ENCODE measurements at regions not wholly inside any gene's neighbourhood (a gene's known extent, or its start where the extent isn't known, plus 50 kb on each side); places are given as distances from the start of the nearest gene placed in this dataset.
A peak's percentile ranks its signal among the peaks of the same experiment; 100 is the strongest.

DNA sequence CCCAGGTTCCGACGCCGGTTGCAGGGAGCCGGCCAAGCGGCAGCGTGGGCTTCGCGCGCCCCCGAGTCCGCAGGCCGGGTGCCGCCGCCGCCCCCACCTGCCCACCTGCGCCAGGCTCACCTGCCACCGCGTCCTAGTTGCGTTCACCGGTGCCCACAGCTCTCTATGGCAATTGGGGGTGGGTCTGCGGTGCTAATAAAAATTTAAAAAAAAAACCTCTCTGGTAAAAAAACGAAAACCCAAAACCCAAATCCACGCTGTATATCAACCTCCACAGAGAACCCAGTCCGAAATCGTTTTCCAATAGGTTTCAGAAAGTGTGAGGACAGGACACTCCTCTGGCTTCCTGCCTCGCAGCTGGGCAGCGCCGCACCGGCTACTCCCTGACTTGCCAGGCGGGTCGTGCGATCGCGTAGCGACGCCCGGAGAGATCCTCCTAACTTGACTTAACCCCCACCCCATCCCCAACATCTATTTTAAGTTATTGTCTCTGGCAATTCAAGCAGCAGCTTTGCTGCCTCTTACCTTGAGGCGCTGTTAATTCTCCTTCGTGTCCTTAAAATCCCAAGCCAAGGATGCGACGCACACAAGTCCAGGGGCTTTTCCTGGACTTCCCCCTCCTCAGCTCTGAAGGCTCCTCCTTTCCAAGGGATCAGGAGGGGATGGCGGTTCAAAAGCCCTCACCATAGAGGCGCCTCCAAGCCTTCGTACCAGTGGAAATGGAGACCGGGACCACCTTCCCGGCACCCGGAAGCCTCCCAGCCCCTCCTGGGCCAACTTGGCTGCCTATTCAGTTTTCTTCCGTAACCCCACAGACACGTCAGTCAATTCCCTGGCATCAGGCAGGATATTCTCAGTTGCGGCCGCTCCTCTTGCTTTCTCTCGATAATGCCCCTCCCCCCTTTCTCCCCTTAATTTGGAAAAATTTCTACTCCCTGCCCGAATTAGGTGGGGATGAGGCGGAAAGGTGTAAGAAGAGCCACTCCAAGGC is 1639.4 kb upstream of the C9orf72 start:
- TF ChIP-seq, protein P1, sequence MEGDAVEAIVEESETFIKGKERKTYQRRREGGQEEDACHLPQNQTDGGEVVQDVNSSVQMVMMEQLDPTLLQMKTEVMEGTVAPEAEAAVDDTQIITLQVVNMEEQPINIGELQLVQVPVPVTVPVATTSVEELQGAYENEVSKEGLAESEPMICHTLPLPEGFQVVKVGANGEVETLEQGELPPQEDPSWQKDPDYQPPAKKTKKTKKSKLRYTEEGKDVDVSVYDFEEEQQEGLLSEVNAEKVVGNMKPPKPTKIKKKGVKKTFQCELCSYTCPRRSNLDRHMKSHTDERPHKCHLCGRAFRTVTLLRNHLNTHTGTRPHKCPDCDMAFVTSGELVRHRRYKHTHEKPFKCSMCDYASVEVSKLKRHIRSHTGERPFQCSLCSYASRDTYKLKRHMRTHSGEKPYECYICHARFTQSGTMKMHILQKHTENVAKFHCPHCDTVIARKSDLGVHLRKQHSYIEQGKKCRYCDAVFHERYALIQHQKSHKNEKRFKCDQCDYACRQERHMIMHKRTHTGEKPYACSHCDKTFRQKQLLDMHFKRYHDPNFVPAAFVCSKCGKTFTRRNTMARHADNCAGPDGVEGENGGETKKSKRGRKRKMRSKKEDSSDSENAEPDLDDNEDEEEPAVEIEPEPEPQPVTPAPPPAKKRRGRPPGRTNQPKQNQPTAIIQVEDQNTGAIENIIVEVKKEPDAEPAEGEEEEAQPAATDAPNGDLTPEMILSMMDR (conservative IDR thresholded peaks at IDR 0.05) = peak; percentile 65
- no peak for TF ChIP-seq ZFX (IDR thresholded peaks at IDR 0.05)

Data from C4-2B (cell line).